ENCODE measurements at regions not wholly inside any gene's neighbourhood (a gene's known extent, or its start where the extent isn't known, plus 50 kb on each side); places are given as distances from the start of the nearest gene placed in this dataset.

DNA sequence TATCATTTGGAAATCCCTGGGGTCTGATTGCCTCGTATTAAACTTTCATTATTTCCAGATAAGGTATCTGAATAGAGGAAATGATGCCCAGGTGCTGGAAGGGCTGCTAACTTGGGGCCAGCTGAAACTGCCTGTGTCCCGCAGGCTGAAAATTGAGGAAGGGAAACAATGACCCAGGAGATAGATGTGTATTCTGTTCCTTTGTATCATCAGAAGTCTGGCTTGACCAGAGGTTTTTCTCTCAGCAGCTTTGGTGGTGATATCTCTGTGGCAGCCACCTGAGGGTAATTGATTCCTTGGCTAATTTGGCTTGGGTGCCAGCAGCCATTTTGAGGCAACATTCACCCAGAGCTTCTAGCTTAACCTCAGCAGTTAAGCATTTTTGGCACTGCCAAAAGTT, 90.0 kb upstream of the STT3B start:
- H3K36me3 ChIP-seq (ENCODE audit: control insufficient read depth in 2 of 2, extremely low read depth in 1 of 2, insufficient read depth in 2 of 2, low read length in 2 of 2), result no peaks in the 10 kb centered on the region
- H3K4me2 ChIP-seq (ENCODE audit: control insufficient read depth, extremely low read depth, insufficient read depth, low read depth, low read length), result no peak overlapping the region
- dilution Hi-C loops (cut with MboI; ENCODE audit: extremely low pct_ligation_motif_present, low sequenced_read_pairs), result no loop called here
- no peak overlapping the region for H3K27ac ChIP-seq (ENCODE audit: control insufficient read depth, insufficient read depth, low read length)
- no peaks in the 10 kb centered on the region for H3K27me3 ChIP-seq (ENCODE audit: control insufficient read depth, extremely low read depth, insufficient read depth, low read length)
- DNase-seq (ENCODE audit: low read depth, low spot score), result no peak
- no peaks in the 10 kb centered on the region for H3K79me2 ChIP-seq (ENCODE audit: control insufficient read depth, insufficient read depth, low read length)
- FAIRE-seq, result no peak
- no peaks in the 10 kb centered on the region for H3K9me3 ChIP-seq (ENCODE audit: control insufficient read depth, low read depth, low read length)
- no peaks in the 10 kb centered on the region for H3K4me1 ChIP-seq (ENCODE audit: control insufficient read depth, extremely low read depth, insufficient read depth, low read length)
- no peak overlapping the region for H2AFZ ChIP-seq (ENCODE audit: control insufficient read depth, low read length)
- no peak overlapping the region for H3K9ac ChIP-seq (ENCODE audit: control insufficient read depth, extremely low read depth, insufficient read depth, low read length)
- H3K4me3 ChIP-seq (ENCODE audit: control insufficient read depth in 2 of 3, extremely low read depth in 1 of 3, insufficient read depth in 2 of 3, low read depth in 1 of 3, low read length in 3 of 3), result no peak overlapping the region
- no peaks in the 10 kb centered on the region for H4K20me1 ChIP-seq (ENCODE audit: control insufficient read depth, extremely low read depth, insufficient read depth, low read length)
- TF ChIP-seq, protein P1, sequence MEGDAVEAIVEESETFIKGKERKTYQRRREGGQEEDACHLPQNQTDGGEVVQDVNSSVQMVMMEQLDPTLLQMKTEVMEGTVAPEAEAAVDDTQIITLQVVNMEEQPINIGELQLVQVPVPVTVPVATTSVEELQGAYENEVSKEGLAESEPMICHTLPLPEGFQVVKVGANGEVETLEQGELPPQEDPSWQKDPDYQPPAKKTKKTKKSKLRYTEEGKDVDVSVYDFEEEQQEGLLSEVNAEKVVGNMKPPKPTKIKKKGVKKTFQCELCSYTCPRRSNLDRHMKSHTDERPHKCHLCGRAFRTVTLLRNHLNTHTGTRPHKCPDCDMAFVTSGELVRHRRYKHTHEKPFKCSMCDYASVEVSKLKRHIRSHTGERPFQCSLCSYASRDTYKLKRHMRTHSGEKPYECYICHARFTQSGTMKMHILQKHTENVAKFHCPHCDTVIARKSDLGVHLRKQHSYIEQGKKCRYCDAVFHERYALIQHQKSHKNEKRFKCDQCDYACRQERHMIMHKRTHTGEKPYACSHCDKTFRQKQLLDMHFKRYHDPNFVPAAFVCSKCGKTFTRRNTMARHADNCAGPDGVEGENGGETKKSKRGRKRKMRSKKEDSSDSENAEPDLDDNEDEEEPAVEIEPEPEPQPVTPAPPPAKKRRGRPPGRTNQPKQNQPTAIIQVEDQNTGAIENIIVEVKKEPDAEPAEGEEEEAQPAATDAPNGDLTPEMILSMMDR (optimal IDR thresholded peaks at IDR 0.05 in 1 of 3, IDR thresholded peaks at IDR 0.05 in 1 of 3, conservative IDR thresholded peaks at IDR 0.05 in 1 of 3; ENCODE audit: extremely low read depth in 1 of 3, insufficient read depth in 2 of 3, low read length in 3 of 3), result no peak
- no peak for TF ChIP-seq EZH2 (IDR thresholded peaks at IDR 0.05; ENCODE audit: low read length)
- H3K9me1 ChIP-seq (ENCODE audit: control insufficient read depth, extremely low read depth, insufficient read depth, low read length), result no peaks in the 10 kb centered on the region

DNA sequence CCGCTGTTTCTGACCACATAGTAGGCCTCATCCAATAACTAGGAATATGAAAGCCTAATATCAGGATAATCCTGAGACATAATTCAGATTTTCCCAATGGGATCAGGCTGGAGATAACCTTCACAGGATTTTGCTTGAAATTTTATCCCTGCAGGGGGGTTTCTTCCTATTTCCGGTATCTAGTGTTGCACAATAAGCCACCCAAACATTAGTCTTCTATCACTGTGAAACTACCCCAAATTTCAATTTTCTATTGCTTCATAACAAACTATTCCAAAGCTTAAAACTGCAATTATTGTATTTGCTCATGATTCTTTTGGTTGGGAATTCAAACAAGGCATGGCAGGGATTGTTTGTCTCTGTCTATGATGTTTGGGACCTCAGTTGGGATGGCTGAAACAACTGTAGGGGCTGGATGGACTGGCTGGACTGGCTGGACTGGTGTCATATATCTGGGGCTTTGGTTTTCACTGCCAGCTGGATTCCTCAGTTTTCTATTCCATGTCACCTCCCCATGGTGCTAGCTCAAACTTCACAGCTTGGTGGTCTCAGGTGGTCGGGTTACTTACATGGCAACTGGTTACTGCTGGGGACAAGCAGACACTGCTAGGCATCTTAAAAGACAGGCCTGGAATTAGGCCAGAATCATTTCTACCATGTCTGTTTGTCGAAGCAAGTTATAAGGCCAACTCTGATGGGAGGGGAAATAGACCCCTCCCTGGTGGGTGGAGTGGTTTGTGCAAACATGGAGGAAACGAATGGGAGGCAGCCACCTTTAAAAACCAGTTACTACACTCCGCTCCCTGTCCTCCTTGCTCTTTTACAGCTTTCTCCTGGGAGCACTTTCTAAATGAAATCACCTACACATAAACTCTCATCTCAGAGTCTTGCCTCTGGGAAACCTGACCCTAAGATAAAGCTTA, 88.2 kb upstream of the STT3B start:
- FAIRE-seq, result no peak
- no peaks in the 10 kb centered on the region for H3K9me3 ChIP-seq (ENCODE audit: control insufficient read depth, low read depth, low read length)
- H3K9ac ChIP-seq (ENCODE audit: control insufficient read depth, extremely low read depth, insufficient read depth, low read length), result no peak overlapping the region
- H3K27ac ChIP-seq (ENCODE audit: control insufficient read depth, insufficient read depth, low read length), result no peak overlapping the region
- no peak for DNase-seq (ENCODE audit: low read depth, low spot score)
- H3K4me2 ChIP-seq (ENCODE audit: control insufficient read depth, extremely low read depth, insufficient read depth, low read depth, low read length), result no peak overlapping the region
- H3K9me1 ChIP-seq (ENCODE audit: control insufficient read depth, extremely low read depth, insufficient read depth, low read length), result no peaks in the 10 kb centered on the region
- no peak overlapping the region for H2AFZ ChIP-seq (ENCODE audit: control insufficient read depth, low read length)
- H3K36me3 ChIP-seq (ENCODE audit: control insufficient read depth in 2 of 2, extremely low read depth in 1 of 2, insufficient read depth in 2 of 2, low read length in 2 of 2), result no peaks in the 10 kb centered on the region
- TF ChIP-seq, protein P1 (optimal IDR thresholded peaks at IDR 0.05 in 1 of 3, IDR thresholded peaks at IDR 0.05 in 1 of 3, conservative IDR thresholded peaks at IDR 0.05 in 1 of 3; ENCODE audit: extremely low read depth in 1 of 3, insufficient read depth in 2 of 3, low read length in 3 of 3), result no peak
- TF ChIP-seq EZH2 (IDR thresholded peaks at IDR 0.05; ENCODE audit: low read length), result no peak
- H4K20me1 ChIP-seq (ENCODE audit: control insufficient read depth, extremely low read depth, insufficient read depth, low read length), result no peaks in the 10 kb centered on the region
- no peaks in the 10 kb centered on the region for H3K79me2 ChIP-seq (ENCODE audit: control insufficient read depth, insufficient read depth, low read length)
- H3K4me1 ChIP-seq (ENCODE audit: control insufficient read depth, extremely low read depth, insufficient read depth, low read length), result no peaks in the 10 kb centered on the region
- dilution Hi-C loops (cut with MboI; ENCODE audit: extremely low pct_ligation_motif_present, low sequenced_read_pairs), result no loop called here
- H3K4me3 ChIP-seq (ENCODE audit: control insufficient read depth in 2 of 3, extremely low read depth in 1 of 3, insufficient read depth in 2 of 3, low read depth in 1 of 3, low read length in 3 of 3), result no peak overlapping the region
- H3K27me3 ChIP-seq (ENCODE audit: control insufficient read depth, extremely low read depth, insufficient read depth, low read length), result no peaks in the 10 kb centered on the region

All from keratinocyte (primary cell).